ENCODE measurements at regions not wholly inside any gene's neighbourhood (a gene's known extent, or its start where the extent isn't known, plus 50 kb on each side); places are given as distances from the start of the nearest gene placed in this dataset.

DNA sequence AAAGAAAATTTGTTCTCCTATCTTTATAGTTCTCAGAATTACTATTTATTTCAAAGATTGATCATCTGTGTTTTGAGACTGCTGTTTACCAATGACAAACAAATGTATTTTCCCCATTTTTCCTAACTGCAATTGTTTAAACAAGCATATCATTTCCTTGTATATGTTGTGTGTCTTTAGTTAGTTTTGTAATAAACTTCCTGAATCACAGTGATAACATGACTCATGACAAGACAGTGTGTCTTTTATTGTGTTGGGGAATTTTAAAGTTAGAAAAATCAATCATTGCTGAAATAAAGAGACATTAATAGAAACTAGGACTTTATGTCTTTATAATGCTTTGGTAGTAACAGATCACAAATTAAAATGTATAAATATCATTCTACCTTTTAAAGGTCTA lies 348.5 kb downstream of the KCNJ2 start:
- H3K4me3 ChIP-seq (replicated peaks; ENCODE audit: insufficient read depth, low read length), result no peak overlapping the region
- no peak for DNase-seq (ENCODE audit: low read depth in 1 of 2, low spot score in 1 of 2)
- no peak for TF ChIP-seq SPI1 (IDR thresholded peaks at IDR 0.05; ENCODE audit: borderline replicate concordance, low read depth)
- H3K27ac ChIP-seq (replicated peaks), result no peak overlapping the region
- no peaks in the 10 kb centered on the region for H3K27me3 ChIP-seq (ENCODE audit: insufficient read depth, poor library complexity, severe bottlenecking)

DNA sequence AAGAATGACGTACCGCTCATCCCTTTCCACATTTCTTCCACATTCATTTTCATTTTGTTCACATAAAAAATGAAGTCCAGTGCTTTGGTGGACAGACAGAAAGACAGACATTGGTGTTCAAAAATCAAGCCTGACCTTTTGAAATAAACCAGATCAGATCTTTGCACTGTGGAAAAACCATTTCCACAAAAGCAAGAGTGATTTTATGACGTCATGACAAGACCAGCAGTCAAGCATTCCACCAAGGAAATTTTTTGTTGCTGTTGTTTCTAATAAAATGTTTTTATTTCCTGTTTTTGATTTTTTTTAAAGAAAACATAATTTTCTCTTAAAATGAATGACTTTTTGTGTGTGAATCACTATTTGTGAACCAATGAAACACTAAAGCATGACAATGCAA lies 350.0 kb downstream of the KCNJ2 start:
- H3K4me3 ChIP-seq (replicated peaks; ENCODE audit: insufficient read depth, low read length), result no peak overlapping the region

DNA sequence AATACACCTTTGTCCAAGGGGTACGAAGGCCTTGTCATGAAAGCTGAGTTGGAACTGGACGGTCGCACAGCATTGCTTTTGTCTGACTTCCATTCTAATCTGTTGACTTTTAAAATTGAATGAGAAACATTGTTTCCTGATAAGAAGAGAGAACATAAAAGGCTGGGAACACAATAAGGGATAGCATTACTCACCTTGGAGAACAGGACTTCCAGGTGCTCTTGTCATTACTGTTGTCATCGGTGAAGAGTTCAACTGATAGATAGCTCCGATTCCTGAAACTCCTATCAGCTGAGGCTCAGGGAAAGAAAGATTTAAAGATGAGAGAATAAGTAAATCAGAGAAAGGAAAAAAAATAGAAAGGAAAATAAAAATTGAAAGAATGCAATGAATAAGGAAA lies 351.1 kb downstream of the KCNJ2 start:
- Histone ChIP-seq H3K27me3 (ENCODE audit: insufficient read depth, poor library complexity, severe bottlenecking) (no peaks in the 10 kb centered on the region), H3K4me3 (replicated peaks; ENCODE audit: insufficient read depth, low read length) (no peak overlapping the region), H3K27ac (replicated peaks) (no peak overlapping the region)
- no peak for TF ChIP-seq GABPA (IDR thresholded peaks at IDR 0.05; ENCODE audit: low read depth)
- TF ChIP-seq, protein P1, sequence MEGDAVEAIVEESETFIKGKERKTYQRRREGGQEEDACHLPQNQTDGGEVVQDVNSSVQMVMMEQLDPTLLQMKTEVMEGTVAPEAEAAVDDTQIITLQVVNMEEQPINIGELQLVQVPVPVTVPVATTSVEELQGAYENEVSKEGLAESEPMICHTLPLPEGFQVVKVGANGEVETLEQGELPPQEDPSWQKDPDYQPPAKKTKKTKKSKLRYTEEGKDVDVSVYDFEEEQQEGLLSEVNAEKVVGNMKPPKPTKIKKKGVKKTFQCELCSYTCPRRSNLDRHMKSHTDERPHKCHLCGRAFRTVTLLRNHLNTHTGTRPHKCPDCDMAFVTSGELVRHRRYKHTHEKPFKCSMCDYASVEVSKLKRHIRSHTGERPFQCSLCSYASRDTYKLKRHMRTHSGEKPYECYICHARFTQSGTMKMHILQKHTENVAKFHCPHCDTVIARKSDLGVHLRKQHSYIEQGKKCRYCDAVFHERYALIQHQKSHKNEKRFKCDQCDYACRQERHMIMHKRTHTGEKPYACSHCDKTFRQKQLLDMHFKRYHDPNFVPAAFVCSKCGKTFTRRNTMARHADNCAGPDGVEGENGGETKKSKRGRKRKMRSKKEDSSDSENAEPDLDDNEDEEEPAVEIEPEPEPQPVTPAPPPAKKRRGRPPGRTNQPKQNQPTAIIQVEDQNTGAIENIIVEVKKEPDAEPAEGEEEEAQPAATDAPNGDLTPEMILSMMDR (IDR thresholded peaks at IDR 0.05; ENCODE audit: insufficient read depth, low read length), result no peak
- no peak for TF ChIP-seq POLR2AphosphoS5 (IDR thresholded peaks at IDR 0.05; ENCODE audit: low read depth)
- TF ChIP-seq SPI1 (IDR thresholded peaks at IDR 0.05; ENCODE audit: borderline replicate concordance, low read depth), result no peak
- TF ChIP-seq, protein P2, sequence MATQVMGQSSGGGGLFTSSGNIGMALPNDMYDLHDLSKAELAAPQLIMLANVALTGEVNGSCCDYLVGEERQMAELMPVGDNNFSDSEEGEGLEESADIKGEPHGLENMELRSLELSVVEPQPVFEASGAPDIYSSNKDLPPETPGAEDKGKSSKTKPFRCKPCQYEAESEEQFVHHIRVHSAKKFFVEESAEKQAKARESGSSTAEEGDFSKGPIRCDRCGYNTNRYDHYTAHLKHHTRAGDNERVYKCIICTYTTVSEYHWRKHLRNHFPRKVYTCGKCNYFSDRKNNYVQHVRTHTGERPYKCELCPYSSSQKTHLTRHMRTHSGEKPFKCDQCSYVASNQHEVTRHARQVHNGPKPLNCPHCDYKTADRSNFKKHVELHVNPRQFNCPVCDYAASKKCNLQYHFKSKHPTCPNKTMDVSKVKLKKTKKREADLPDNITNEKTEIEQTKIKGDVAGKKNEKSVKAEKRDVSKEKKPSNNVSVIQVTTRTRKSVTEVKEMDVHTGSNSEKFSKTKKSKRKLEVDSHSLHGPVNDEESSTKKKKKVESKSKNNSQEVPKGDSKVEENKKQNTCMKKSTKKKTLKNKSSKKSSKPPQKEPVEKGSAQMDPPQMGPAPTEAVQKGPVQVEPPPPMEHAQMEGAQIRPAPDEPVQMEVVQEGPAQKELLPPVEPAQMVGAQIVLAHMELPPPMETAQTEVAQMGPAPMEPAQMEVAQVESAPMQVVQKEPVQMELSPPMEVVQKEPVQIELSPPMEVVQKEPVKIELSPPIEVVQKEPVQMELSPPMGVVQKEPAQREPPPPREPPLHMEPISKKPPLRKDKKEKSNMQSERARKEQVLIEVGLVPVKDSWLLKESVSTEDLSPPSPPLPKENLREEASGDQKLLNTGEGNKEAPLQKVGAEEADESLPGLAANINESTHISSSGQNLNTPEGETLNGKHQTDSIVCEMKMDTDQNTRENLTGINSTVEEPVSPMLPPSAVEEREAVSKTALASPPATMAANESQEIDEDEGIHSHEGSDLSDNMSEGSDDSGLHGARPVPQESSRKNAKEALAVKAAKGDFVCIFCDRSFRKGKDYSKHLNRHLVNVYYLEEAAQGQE (IDR thresholded peaks at IDR 0.05; ENCODE audit: insufficient replicate concordance, low read depth), result no peak
- no peak for DNase-seq (ENCODE audit: low read depth in 1 of 2, low spot score in 1 of 2)

More for the DNA sequence above, 350.0 kb downstream of the KCNJ2 start:
- TF ChIP-seq, protein P1 (IDR thresholded peaks at IDR 0.05; ENCODE audit: insufficient read depth, low read length), result no peak
- TF ChIP-seq, protein P2 (IDR thresholded peaks at IDR 0.05; ENCODE audit: insufficient replicate concordance, low read depth), result no peak
- TF ChIP-seq POLR2AphosphoS5 (IDR thresholded peaks at IDR 0.05; ENCODE audit: low read depth) (no peak), GABPA (IDR thresholded peaks at IDR 0.05; ENCODE audit: low read depth) (no peak), SPI1 (IDR thresholded peaks at IDR 0.05; ENCODE audit: borderline replicate concordance, low read depth) (no peak)
- no peak for DNase-seq (ENCODE audit: low read depth in 1 of 2, low spot score in 1 of 2)
- no peaks in the 10 kb centered on the region for H3K27me3 ChIP-seq (ENCODE audit: insufficient read depth, poor library complexity, severe bottlenecking)
- H3K27ac ChIP-seq (replicated peaks), result no peak overlapping the region

DNA sequence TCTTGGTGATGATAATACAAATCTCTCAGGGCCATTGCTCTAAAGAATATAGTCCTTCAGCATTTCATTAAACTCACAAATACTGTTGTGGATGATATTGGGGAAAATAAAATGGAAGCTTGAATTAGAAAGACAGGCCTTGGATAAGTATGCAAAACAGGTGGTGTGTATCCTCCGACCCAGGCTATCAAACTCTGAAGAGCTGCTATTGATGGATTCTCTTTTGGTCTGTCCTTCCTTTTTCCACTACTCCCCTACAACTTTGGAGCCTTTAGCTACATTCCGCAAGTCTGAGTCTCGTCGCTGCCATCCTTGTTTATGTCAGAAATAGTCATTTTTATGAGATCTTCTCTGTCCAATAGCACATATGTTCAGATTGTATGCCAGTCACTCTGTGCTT lies 351.6 kb downstream of the KCNJ2 start:
- no peaks in the 10 kb centered on the region for H3K27me3 ChIP-seq (ENCODE audit: insufficient read depth, poor library complexity, severe bottlenecking)

More for the DNA sequence above, 351.6 kb downstream of the KCNJ2 start:
- no peak overlapping the region for H3K27ac ChIP-seq (replicated peaks)
- TF ChIP-seq SPI1 (IDR thresholded peaks at IDR 0.05; ENCODE audit: borderline replicate concordance, low read depth) (no peak), POLR2AphosphoS5 (IDR thresholded peaks at IDR 0.05; ENCODE audit: low read depth) (no peak)
- TF ChIP-seq, protein P2 (IDR thresholded peaks at IDR 0.05; ENCODE audit: insufficient replicate concordance, low read depth), result no peak
- TF ChIP-seq, protein P1 (IDR thresholded peaks at IDR 0.05; ENCODE audit: insufficient read depth, low read length), result no peak
- no peak overlapping the region for H3K4me3 ChIP-seq (replicated peaks; ENCODE audit: insufficient read depth, low read length)
- DNase-seq (ENCODE audit: low read depth in 1 of 2, low spot score in 1 of 2), result no peak

All from HL-60 (cell line).